H9 (cell line): ENCODE measurements at regions not wholly inside any gene's neighbourhood (a gene's known extent, or its start where the extent isn't known, plus 50 kb on each side); places are given as distances from the start of the nearest gene placed in this dataset.

Experiments used
- DNase-seq: peaks from one replicate; pipeline ENCODE4 v3.0.0-alpha.2; 2017
- H2AFZ ChIP-seq: one replicate; pipeline ENCODE4 v1.6.1; 2013; ENCODE audit warnings: mild to moderate bottlenecking, low read length, control low read depth, moderate library complexity
- H2AK5ac ChIP-seq: 2 replicates; pipeline ENCODE4 v1.6.1; 2013; ENCODE audit warnings: low read length, control low read depth, mixed read lengths; ENCODE audit not compliant: insufficient read length
- H2BK120ac ChIP-seq: one replicate; pipeline ENCODE4 v1.6.1; 2013; ENCODE audit warnings: low read depth, mild to moderate bottlenecking, low read length, control low read depth, inconsistent platforms; ENCODE audit not compliant: poor library complexity, severe bottlenecking
- H2BK12ac ChIP-seq: 2 replicates; pipeline ENCODE4 v1.6.1; 2013; ENCODE audit warnings: low read length, control low read depth, mixed read lengths, low read depth; ENCODE audit not compliant: insufficient read length
- H2BK15ac ChIP-seq: 2 replicates; pipeline ENCODE4 v1.6.1; 2013; ENCODE audit warnings: low read depth, low read length, control low read depth
- H2BK20ac ChIP-seq: one replicate; pipeline ENCODE4 v1.6.1; 2013; ENCODE audit warnings: low read depth, mild to moderate bottlenecking, low read length, control low read depth, inconsistent platforms; ENCODE audit not compliant: poor library complexity, severe bottlenecking
- H2BK5ac ChIP-seq: 2 replicates; pipeline ENCODE4 v1.6.1; 2013; ENCODE audit warnings: low read length, control low read depth, mixed read lengths; ENCODE audit not compliant: insufficient read length
- H3K14ac ChIP-seq: 2 replicates; pipeline ENCODE4 v1.6.1; 2013; ENCODE audit warnings: low read length, control low read depth; ENCODE audit not compliant: insufficient read depth
- H3K18ac ChIP-seq: 2 replicates; pipeline ENCODE4 v1.6.1; 2013; ENCODE audit warnings: low read depth, mild to moderate bottlenecking, mixed read lengths, low read length, control low read depth; ENCODE audit not compliant: insufficient read length
- H3K23ac ChIP-seq: 2 replicates; pipeline ENCODE4 v1.6.1; 2013; ENCODE audit warnings: low read length, control low read depth, mixed read lengths, low read depth; ENCODE audit not compliant: insufficient read length
- H3K23me2 ChIP-seq: 2 replicates; pipeline ENCODE4 v1.6.1; 2013; ENCODE audit warnings: low read depth, mild to moderate bottlenecking, mixed read lengths, low read length, control low read depth; ENCODE audit not compliant: insufficient read length, poor library complexity, severe bottlenecking
- H3K27ac ChIP-seq: 2 replicates; pipeline ENCODE4 v1.5.1; 2013; ENCODE audit warnings: low read length, control low read depth, mixed read lengths, low read depth; ENCODE audit not compliant: insufficient read length
- H3K27me3 ChIP-seq: 2 replicates; pipeline ENCODE4 v1.6.1; 2013; ENCODE audit warnings: low read length, control low read depth, inconsistent platforms; ENCODE audit not compliant: insufficient read depth
- H3K4ac ChIP-seq: 2 replicates; pipeline ENCODE4 v1.6.1; 2013; ENCODE audit warnings: low read depth, mild to moderate bottlenecking, control low read depth, inconsistent platforms, low read length, moderate library complexity
- H3K4me1 ChIP-seq: 2 replicates; pipeline ENCODE4 v1.6.1; 2013; ENCODE audit warnings: low read length, control low read depth, inconsistent platforms; ENCODE audit not compliant: insufficient read depth
- H3K4me2 ChIP-seq: 2 replicates; pipeline ENCODE4 v1.6.1; 2013; ENCODE audit warnings: low read length, control low read depth, mixed read lengths; ENCODE audit not compliant: insufficient read length, insufficient read depth
- H3K56ac ChIP-seq: 2 replicates; pipeline ENCODE4 v1.6.1; 2013; ENCODE audit warnings: low read depth, mild to moderate bottlenecking, mixed read lengths, low read length, control low read depth; ENCODE audit not compliant: insufficient read length
- H3K79me1 ChIP-seq: 2 replicates; pipeline ENCODE4 v1.6.1; 2013; ENCODE audit warnings: low read depth, mild to moderate bottlenecking, moderate library complexity, low read length, control low read depth, inconsistent platforms; ENCODE audit not compliant: insufficient read depth, poor library complexity, severe bottlenecking
- H3K79me2 ChIP-seq: 2 replicates; pipeline ENCODE4 v1.6.1; 2013; ENCODE audit warnings: low read length, control low read depth, inconsistent platforms; ENCODE audit not compliant: insufficient read depth
- H3K9ac ChIP-seq: 2 replicates; pipeline ENCODE4 v1.6.1; 2013; ENCODE audit warnings: low read length, control low read depth, mixed read lengths; ENCODE audit not compliant: insufficient read length; ENCODE audit errors: extremely low read depth
- H3K9me3 ChIP-seq: one replicate; pipeline ENCODE4 v1.6.1; 2013; ENCODE audit warnings: low read depth, low read length, inconsistent platforms; ENCODE audit not compliant: control insufficient read depth
- H3T11ph ChIP-seq: one replicate; pipeline ENCODE4 v1.6.1; 2013; ENCODE audit warnings: mild to moderate bottlenecking, low read length, control low read depth, inconsistent platforms
- H4K20me1 ChIP-seq: one replicate; pipeline ENCODE4 v1.6.1; 2013; ENCODE audit not compliant: control insufficient read depth, insufficient read length, insufficient read depth
- H4K5ac ChIP-seq: 2 replicates; pipeline ENCODE4 v1.6.1; 2013; ENCODE audit warnings: low read depth, mild to moderate bottlenecking, mixed read lengths, low read length, control low read depth; ENCODE audit not compliant: insufficient read length
- H4K8ac ChIP-seq: replicated peaks from 2 replicates; pipeline ENCODE4 v1.6.1; 2013; ENCODE audit warnings: low read length, control low read depth, mixed read lengths, low read depth; ENCODE audit not compliant: insufficient read length
- H4K91ac ChIP-seq: 2 replicates; pipeline ENCODE4 v1.6.1; 2013; ENCODE audit warnings: low read depth, mild to moderate bottlenecking, moderate library complexity, mixed read lengths, low read length, control low read depth; ENCODE audit not compliant: insufficient read length
- H3K27ac Mint-ChIP-seq, 3 experiments: 2 replicates in 2 of 3; 3 replicates in 1 of 3; pipeline ENCODE4 v1.8.0; 2020 to 2021; ENCODE audit warnings: mixed read lengths in 3 of 3, mild to moderate bottlenecking in 1 of 3, moderate library complexity in 1 of 3
- H3K27me3 Mint-ChIP-seq: 2 replicates; pipeline ENCODE4 v1.8.0; 2021; ENCODE audit warnings: low read depth, mild to moderate bottlenecking, moderate library complexity, mixed read lengths
- H3K36me3 Mint-ChIP-seq, 3 experiments: 2 replicates in 2 of 3; 3 replicates in 1 of 3; pipeline ENCODE4 v1.8.0; 2020 to 2021; ENCODE audit warnings: low read depth in 3 of 3, mixed read lengths in 3 of 3; ENCODE audit not compliant: insufficient read depth in 1 of 3
- H3K4me1 Mint-ChIP-seq, 2 experiments: 2 replicates each; pipeline ENCODE4 v1.8.0; 2020; ENCODE audit warnings: mixed read lengths in 2 of 2
- H3K4me3 Mint-ChIP-seq, 2 experiments: 2 replicates in 1 of 2; 3 replicates in 1 of 2; pipeline ENCODE4 v1.8.0; 2020 to 2021; ENCODE audit warnings: mild to moderate bottlenecking in 2 of 2, mixed read lengths in 2 of 2, moderate library complexity in 1 of 2
- H3K9me3 Mint-ChIP-seq, 2 experiments: 2 replicates in 1 of 2; 3 replicates in 1 of 2; pipeline ENCODE4 v1.8.0; 2020; ENCODE audit warnings: mild to moderate bottlenecking in 2 of 2, mixed read lengths in 2 of 2, moderate library complexity in 1 of 2
- WGBS: extraction: QIAGEN DNeasy Blood & Tissue Kit; methylation state at CpG from one replicate; pipeline ENCODE4 v1.1.7; 2013; ENCODE audit warnings: missing lambda C conversion rate, low lambda C conversion rate, mixed read lengths; ENCODE audit not compliant: insufficient read length; ENCODE audit errors: extremely low coverage; 5-methylcytosine and 5-hydroxymethylcytosine counted together
- TF ChIP-seq, protein P1 (sequence below): fragments of 200-600 bp; sonication (generic); conservative IDR thresholded peaks from 3 replicates; pipeline ENCODE4 v1.8.0; 2021; ENCODE audit warnings: antibody characterized with exemption, mild to moderate bottlenecking

DNA sequence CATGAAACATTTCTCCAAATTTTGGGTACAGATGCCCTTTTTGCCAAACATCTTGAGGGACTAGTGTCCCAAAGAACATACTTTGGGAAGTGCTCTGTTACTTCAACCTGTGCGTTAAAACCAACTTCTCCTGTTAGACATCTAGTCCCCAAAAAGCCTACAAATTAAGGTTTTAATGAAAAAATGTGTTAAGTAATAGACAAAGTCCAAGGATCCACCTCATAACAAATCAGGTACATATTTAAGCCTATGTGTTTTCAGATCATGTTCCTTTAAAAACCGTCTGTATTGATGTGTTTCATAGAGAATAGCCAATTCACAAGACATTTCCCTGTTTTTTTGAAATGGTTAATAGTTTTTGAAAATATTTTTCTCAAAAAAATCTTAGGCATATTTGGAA, 174.8 kb upstream of the FAM20A start:
- no peak overlapping the region for H3K4ac ChIP-seq
- no peak overlapping the region for H4K5ac ChIP-seq
- H3K27me3 ChIP-seq: no peaks in the 10 kb centered on the region
- H3K14ac ChIP-seq: no peak overlapping the region
- Mint-ChIP-seq H3K36me3 (peaks cover 0 to 7% (median 0%) of the 10 kb centered on the region in 3 experiments; a peak in 1 of 7 replicates), H3K4me1 (peaks cover 19 to 20% of the 10 kb centered on the region in 2 experiments), H3K27me3 (peaks cover 6% of the 10 kb centered on the region; the same call in 1 of the 2 replicates), H3K4me3 (no peak overlapping the region), H3K9me3 (peaks cover 0 to 4% of the 10 kb centered on the region in 2 experiments; a peak in 2 of 5 replicates), H3K27ac (no peak overlapping the region)
- H2BK15ac ChIP-seq: no peak overlapping the region
- no peak overlapping the region for H4K91ac ChIP-seq
- no peaks in the 10 kb centered on the region for H3K23me2 ChIP-seq
- DNase-seq: no peak
- no peaks in the 10 kb centered on the region for H3K9me3 ChIP-seq
- no peaks in the 10 kb centered on the region for H3K79me2 ChIP-seq
- no peak overlapping the region for H3K4me2 ChIP-seq
- H3K9ac ChIP-seq: no peak overlapping the region
- no peaks in the 10 kb centered on the region for H3K4me1 ChIP-seq
- H2BK12ac ChIP-seq: no peak overlapping the region
- H3K56ac ChIP-seq: no peak overlapping the region
- no peak overlapping the region for H2AK5ac ChIP-seq
- H2AFZ ChIP-seq: no peak overlapping the region
- no peaks in the 10 kb centered on the region for H3K79me1 ChIP-seq
- no peak overlapping the region for H2BK20ac ChIP-seq
- no peak overlapping the region for H2BK120ac ChIP-seq
- H3K27ac ChIP-seq: no peak overlapping the region
- H3T11ph ChIP-seq: no peak overlapping the region
- H3K18ac ChIP-seq: no peak overlapping the region
- TF ChIP-seq, protein P1, sequence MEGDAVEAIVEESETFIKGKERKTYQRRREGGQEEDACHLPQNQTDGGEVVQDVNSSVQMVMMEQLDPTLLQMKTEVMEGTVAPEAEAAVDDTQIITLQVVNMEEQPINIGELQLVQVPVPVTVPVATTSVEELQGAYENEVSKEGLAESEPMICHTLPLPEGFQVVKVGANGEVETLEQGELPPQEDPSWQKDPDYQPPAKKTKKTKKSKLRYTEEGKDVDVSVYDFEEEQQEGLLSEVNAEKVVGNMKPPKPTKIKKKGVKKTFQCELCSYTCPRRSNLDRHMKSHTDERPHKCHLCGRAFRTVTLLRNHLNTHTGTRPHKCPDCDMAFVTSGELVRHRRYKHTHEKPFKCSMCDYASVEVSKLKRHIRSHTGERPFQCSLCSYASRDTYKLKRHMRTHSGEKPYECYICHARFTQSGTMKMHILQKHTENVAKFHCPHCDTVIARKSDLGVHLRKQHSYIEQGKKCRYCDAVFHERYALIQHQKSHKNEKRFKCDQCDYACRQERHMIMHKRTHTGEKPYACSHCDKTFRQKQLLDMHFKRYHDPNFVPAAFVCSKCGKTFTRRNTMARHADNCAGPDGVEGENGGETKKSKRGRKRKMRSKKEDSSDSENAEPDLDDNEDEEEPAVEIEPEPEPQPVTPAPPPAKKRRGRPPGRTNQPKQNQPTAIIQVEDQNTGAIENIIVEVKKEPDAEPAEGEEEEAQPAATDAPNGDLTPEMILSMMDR: no peak
- H2BK5ac ChIP-seq: no peak overlapping the region
- H4K8ac ChIP-seq: no peak overlapping the region
- no CpG with 5 or more reads among the region's 2 CpGs for WGBS
- no peaks in the 10 kb centered on the region for H4K20me1 ChIP-seq
- H3K23ac ChIP-seq: no peak overlapping the region
